ENCODE measurements at regions not wholly inside any gene's neighbourhood (a gene's known extent, or its start where the extent isn't known, plus 50 kb on each side); places are given as distances from the start of the nearest gene placed in this dataset.
A peak's percentile ranks its signal among the peaks of the same experiment; 100 is the strongest.

DNA sequence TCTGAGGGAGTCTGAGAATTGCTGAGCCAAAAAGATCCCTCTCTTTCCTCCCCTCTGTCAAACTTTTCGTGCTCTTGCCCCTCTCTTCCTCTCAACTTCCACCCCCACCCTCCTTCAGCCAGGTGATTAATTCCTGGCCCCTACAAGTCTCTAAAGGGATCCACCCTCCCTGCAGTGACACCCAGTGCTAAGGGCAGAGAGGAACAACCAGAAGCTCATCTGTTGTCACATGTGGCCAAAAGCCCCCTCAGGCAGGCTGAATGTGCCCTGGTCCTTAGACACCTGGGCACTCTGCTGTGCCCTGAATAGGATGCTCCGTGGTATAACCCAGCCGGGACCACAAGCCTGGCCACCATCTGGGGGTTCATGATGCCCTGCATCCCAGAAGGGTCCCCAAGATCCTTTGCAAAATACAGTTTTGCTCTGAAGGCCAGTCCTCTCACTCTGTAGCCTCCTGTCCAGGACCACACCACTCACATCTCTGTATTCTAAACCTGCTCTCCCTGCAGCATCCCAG is 234.4 kb downstream of the BCL11A start:
- no peak for DNase-seq

- no peak for DNase-seq
Measured at GRCh38 chr2:60318544-60318943, 234.9 kb downstream of the BCL11A start.

- DNase-seq, result no peak
Measured at GRCh38 chr2:60317844-60318243, 235.6 kb downstream of the BCL11A start.

DNA sequence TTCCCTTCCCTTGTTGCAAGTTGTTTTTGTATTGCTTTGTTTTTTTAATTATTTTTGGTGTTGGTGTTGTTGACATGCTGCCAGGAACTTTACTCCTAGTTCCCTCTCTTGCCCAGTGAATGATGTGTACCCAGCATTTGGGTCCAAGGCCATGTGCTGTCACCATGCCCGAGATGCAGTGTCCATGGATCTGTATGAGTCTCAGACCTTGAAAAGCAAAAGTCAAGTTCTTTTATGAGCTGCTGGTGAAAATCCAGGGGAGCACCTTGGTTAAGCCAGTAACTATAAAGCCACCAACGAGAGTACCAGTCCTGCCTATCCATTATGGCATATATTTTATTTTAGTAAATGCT is 236.4 kb downstream of the BCL11A start:
- DNase-seq, result no peak

DNA sequence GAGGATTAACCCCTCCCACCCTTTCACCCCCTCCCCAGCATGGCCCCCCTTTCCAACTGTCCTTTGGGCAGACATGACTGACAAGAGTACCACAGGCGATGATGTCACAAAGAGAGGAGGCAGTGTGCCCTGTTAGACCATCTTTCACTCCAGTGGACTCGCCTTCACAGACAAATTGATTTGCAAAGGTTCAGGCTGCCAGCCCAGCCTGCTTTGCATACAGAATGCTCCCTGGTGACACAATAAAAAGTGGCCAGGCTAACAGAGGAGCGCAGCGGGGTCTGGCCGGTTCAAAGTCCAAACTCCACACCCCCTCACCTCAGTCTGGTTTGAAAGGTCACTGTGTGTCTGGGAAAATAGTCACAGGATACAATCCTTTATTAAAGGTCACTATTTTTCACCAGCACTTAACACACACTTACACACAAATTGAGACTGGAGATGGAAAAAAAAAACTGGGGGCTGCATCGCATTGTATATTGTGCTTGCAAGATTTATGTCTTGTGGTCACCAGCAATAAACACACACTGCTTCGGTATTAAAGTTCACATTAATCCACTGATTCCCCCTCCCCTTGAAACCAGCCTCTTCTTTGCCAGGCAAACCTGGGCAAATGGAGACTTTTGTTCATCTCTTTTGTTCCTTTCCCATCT is 236.9 kb downstream of the BCL11A start:
- no peak for DNase-seq

GRCh38 chr2:60313470-60314172 is 239.8 kb downstream of the BCL11A start:
- DNase-seq, result no peak

DNA sequence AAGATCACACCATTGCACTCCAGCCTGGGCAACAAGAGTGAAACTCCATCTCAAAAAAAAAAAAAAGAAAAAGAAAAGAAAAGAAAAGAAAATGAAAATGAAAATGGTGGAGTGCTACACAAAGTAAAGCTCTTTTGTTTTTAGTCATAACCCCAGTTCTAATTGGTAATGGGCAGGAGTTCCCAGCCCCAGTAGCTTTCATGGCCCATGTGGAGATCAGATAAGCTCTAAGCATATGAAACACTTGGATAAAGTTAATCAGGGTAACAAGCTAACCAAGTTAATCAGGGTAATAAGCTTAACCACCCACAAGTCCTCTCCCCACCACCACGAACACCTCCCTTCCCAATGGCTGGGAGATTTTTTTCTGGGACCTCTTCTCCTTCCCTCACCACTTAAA is 240.8 kb downstream of the BCL11A start:
- DNase-seq, result no peak

GRCh38 chr2:60311524-60311923 is 241.9 kb downstream of the BCL11A start:
- DNase-seq, result no peak

DNA sequence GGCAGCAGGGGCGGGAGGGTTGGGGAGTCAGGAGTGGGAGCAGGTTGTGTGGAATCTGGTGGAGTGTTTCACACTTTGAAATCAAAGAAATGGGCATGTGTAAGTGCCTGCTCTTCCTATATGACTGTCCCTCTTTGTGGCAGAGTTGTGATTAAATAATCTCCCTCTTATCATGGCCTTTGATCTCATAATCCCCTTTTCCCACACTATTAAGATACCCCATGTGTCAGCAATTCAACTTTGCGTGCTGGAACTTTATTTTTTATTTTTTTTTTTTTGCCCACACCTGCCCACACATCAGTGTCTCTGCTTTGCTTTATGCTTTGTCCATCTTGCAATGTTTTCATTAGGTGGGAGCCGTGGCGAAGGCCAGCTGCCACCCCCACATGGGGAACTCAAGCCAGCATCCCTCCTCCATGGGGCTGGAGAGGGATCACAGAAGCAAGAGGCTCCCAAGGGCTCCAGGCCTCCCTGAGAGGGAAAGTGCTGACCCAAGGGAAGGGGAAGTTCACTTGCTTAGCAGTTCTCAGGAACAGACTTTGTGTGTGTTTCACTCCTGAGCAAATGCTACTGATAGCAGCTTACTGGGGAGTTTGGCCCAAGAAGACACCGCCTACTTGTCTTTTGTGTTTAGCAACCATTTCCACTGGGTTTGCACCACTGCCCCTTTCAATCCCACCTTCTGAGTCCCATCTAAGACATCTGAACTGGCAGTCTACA is 243.4 kb downstream of the BCL11A start:
- DNase-seq, result no peak

DNA sequence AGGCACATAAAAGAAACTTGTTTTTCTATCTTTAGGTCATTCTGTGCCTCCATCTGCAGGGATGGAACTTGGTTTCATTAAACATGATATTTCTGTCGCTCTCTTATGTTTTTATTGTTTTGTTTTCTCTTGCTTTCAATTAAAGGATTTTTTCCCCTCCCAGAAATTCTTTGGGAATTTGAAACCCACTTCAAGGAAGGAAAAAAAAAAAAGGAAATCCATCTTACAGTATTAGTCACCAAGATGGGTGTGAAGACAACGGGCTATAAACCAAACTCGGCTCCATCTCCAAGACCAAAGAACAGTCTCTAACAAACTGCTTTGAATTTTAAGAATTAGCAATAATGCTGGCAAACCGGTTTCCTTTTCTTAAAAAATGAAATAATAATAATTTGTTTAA is 244.1 kb downstream of the BCL11A start:
- DNase-seq, result peak; percentile 9

DNA sequence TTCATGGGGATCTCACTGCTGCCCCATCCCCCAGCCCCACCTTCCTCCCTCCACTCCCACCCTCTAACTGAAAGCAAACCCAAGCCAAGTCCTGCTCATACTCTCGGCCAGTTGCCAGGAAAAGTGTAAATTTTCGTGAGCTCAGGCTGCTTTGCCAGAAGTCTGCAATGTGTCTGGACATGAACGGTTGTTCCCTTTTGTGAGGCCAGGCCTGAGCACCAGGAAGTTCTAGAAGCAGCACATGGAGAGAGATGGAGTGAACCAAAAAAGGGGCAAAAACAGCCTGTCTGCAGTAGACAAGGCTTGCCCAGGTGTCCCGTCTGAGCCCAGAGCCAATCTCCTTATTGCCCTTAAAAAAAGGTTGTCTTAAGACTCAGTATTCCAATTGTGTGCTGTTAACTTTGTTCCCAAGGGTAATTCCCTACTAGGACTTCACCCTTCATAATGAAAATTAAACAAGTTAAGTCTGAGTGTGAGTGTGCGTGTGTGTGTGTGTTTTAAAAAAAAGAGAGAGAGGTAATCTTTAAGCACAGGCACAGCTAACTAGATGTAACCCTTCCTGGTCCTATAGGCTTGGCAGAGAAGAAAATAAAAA is 247.1 kb downstream of the BCL11A start:
- no peak for DNase-seq

- DNase-seq, result no peak
Measured at GRCh38 chr2:60303680-60304079, 249.8 kb downstream of the BCL11A start.

- no peak for DNase-seq
Measured at GRCh38 chr2:60302377-60303126, 250.9 kb downstream of the BCL11A start.

- DNase-seq, result no peak
Measured at GRCh38 chr2:60301726-60302125, 251.7 kb downstream of the BCL11A start.

DNA sequence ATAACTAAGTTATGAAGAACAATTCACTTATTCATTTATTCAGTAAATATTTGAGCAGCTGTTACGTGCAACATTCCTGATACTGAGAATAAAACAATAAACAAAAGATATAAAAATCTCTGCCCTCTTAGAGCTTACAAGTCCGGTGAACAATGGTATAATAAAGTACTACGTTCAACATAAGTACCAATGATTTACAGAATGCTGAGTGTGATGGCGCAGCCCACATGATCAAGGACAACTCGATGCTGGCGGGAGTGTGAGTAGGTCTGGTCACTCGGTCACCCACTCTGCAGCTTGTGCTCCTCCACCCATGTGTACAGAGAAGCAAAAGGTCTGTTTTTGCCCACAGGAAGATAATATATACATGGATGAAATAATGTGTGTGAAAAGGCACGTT is 254.3 kb downstream of the BCL11A start:
- no peak for DNase-seq

DNA sequence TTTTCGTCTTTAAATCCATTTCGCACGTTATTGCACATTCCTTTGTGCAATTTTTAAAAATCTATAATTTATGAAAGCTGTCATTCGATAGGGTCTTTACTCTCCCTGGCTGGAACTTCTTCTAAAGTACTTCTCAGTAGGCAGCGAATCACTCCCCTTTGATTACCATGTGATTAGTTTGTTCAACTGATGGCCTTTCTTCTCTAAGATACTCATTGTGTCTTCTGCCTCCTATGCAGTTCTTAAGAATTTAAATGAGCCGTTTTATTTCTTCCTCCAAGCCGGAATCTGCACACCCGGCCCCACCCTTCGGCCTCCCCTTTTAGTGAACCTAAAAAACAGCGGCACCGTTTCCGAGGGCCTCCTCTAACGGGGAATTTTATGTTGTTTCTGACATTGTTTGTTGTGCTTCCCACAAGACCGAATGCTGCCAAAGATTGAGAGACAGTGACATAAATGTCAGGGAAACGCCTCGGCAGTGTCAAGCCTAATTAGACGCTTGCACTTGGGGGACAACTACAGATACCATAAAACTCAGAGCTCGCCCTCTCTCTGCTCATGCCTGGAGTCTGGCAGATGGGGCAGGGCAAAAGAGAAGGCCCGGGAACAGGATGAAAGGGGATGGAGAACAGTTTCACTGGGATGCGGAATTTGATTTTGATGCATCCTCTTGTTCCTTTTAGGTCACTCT is 255.3 kb downstream of the BCL11A start:
- no peak for DNase-seq

DNA sequence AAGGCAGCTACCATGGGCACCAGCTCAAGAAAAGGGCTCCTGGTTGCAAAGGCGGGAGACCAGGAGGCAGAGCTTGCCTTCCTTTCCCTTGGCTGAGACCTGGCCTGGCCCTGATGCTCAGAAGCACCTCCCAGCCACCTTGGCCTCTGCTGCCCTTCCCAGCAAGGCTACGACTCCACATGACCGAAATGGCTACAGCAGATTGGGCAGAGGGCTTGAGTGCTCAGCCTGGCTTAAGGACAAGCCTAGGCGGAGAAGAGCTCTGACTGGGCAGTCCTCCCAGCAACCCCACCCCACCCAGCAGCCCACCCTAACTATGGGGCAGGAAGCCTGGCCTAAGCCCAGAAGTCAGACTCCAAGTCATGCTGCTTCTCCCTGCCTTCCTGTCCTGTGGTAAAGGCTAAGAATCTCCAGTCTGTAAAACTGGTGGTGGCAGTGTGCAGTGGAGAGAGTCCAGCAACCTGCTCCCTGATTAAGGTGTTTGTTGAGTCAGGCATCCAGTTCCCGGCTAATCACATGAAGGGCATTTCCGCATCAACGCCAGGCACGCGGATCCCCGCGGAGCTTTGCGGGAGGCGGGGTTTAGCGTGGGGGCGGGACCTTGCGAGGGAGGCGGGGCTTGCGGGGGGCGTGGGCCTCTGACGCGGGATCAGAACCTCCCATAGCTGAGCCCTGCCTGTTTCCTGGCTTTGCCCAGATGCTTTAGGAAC is 256.0 kb downstream of the BCL11A start:
- DNase-seq, result no peak

DNA sequence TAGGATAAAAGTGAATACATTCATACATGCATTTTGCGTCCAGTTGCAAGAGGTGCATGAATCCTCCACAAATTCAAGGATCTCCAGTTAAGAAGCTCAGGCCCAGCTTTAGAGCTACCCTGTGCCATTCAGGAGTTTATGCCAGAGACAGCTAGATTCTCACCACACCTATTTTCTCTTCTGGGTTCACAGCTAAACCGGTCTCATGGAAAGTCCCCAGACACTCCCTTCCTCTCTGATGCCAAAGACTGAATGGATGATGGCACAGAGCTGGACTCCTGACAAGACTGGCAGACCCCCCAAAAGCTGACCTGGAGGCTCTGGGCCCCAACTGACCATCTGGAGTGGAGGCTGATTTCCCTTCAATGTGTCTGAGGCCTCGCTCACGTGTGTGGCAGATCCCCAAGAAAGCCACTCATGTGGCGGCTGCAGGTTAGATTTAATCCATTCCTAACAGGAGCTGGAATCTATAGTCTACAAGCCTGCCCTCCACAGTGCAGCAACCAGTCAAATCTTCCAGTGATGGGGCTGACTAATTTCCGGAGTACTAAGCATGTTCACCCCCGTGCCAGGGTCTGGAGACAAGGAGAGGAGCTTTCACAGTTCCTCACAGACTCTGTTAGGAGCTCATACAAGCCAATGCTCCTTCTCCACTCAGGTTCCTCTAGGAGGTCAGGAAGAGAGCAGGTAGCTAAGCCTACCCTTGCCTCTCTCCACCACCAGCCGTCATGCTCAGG is 257.1 kb downstream of the BCL11A start:
- DNase-seq, result no peak

DNA sequence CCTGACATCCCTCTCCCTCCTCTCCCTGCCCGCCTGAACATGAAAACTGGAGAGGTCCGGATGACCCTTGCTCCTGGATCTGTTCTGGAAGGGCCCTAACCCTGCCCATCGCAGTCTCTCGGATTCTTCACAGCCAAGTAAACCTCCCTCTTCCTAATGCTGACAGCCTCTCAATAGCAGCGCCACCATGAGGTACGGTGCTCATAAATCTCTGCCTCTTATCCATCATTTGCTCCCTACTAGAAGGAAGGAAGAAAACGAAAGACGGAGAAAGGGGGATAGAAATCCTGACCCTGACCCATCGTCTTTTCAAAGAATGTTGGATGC is 257.9 kb downstream of the BCL11A start:
- DNase-seq, result no peak

DNA sequence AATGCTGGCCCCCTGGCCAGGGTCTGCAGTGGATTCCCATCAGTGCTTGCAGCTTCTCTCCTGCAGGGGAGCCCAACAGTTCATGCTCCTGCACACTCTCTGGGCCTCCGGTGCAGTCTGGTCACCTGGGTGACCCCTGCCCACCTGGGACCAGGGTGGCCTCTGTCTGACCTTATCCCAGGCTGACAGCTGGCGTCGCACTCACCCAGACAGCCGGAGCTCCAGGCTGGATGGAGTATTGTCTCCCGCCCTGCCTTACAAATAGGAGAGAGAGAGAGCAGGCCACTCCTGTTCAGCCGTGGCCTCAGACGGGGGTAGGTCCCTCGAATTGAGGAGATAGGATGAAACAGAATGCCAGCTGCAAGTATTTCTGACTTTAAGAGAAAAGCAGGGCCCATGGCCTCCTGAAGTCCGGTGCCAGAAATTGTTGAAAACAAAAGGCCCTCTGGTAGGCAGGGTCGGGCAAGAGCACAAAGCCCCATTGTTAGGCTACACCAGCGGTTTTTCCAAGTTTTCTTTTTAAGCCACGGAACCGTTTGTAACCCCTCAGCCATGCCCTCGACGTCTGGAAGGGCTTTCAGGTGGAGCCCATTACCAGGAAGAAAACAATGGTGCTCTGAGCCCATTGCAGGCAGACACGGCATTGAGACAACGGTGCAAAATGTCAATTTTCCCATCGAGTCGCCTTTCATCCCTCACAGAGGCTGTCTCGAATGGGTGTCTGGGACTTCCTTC is 258.4 kb downstream of the BCL11A start:
- DNase-seq, result no peak

Data from fibroblast of skin of back (primary cell).